Heart left ventricle (tissue), 16 donors: ENCODE measurements at regions not wholly inside any gene's neighbourhood (a gene's known extent, or its start where the extent isn't known, plus 50 kb on each side); places are given as distances from the start of the nearest gene placed in this dataset.

Experiments
- ATAC-seq, 4 donors: fragments of 200-7000 bp; cut with Tn5 transposase; one replicate each; pipeline ENCODE4 v1.9.1; 2020 to 2022; ENCODE audit warnings: moderate library complexity in 4 of 4, mild to moderate bottlenecking in 3 of 4, moderate number of reproducible peaks in 1 of 4
- DNase-seq, 5 donors: peaks; one replicate each; pipeline ENCODE4 v3.0.0-alpha.2; 2020
- H3K27ac ChIP-seq, 12 donors: fragments of 200-600 bp; sonication (generic) in 4 of 12; one replicate each; pipeline versions ENCODE4 v1.5.0 to v1.8.0; 2016 to 2022; ENCODE audit warnings: mild to moderate bottlenecking in 2 of 12
- H3K27me3 ChIP-seq, 9 donors: fragments of 200-600 bp; sonication (generic) in 2 of 9; one replicate each; pipeline versions ENCODE4 v1.5.1 to v1.8.0; 2016 to 2022; ENCODE audit warnings: mild to moderate bottlenecking in 3 of 9
- H3K36me3 ChIP-seq, 9 donors: fragments of 200-600 bp; sonication (generic) in 2 of 9; one replicate each; pipeline versions ENCODE4 v1.5.0 to v1.8.0; 2018 to 2022; ENCODE audit warnings: mild to moderate bottlenecking in 2 of 9
- H3K4me1 ChIP-seq, 12 donors: fragments of 200-600 bp; sonication (generic) in 4 of 12; one replicate each; pipeline versions ENCODE4 v1.5.0 to v1.8.0; 2016 to 2022; ENCODE audit warnings: mild to moderate bottlenecking in 3 of 12
- H3K4me3 ChIP-seq, 12 donors: fragments of 200-600 bp; sonication (generic) in 4 of 12; one replicate each; pipeline versions ENCODE4 v1.5.0 to v1.8.0; 2017 to 2022; ENCODE audit warnings: mild to moderate bottlenecking in 9 of 12, moderate library complexity in 4 of 12
- H3K9me3 ChIP-seq, 12 donors: fragments of 200-600 bp; sonication (generic) in 4 of 12; one replicate each; pipeline versions ENCODE4 v1.5.0 to v1.8.0; 2016 to 2022; ENCODE audit warnings: mild to moderate bottlenecking in 1 of 12
- POLR2A ChIP-seq, 2 donors: fragments of 450-650 bp; IDR thresholded peaks; one replicate each; pipeline ENCODE4 v1.6.1; 2017; ENCODE audit warnings: antibody characterized with exemption in 2 of 2, mild to moderate bottlenecking in 2 of 2, moderate library complexity in 2 of 2
- whole genome bisulfite sequencing, 4 donors: extraction: QIAGEN DNeasy Blood & Tissue Kit in 2 of 4; methylation state at CpG; one replicate each; pipeline versions ENCODE4 v1.1.5 to v1.1.7; 2013 to 2018; 5-methylcytosine and 5-hydroxymethylcytosine counted together
- intact Hi-C, 10 donors: fragments of 100-400 bp; cut with DNase I; formaldehyde crosslinking; loops; one replicate each; pipeline versions ENCODE4 v1.11.1 to v1.14.2; 2022
- donor health status: ischemic (EF 13 %, LVEDD 7.1; RV severe dilation, severe dysfunction).
- donor health status: healthy with polysubstance abuse.
- donor health status: DM: no; HTN: yes; CAD: no.
- donor health status: DM: no; HTN: no; CAD: no.
- donor health status: ischemic (EF 25% LVEDD 6.9; RV normal size, moderate dysfunction).
- donor health status: ischemic (EF 25% LVEDD 5.7; RV mildly dilated, moderate dysfunction).
- donor health status: healthy.
- donor health status: DM: yes; HTN: yes; CAD: no.
- donor health status: ischemic (EF 35%, LVEDD 5.7; RV mildly dilated, moderate dysfunction).
- donor health status: nonischemic (EF 11% LVEDD 7.7; RV severe dilation, severe dysfunction).
- donor health status: DM: yes; HTN: yes; CAD: no.
- donor health status: PGD.
- donor health status: ischemic (EF 29% LVEDD 5.4; RV normal size, mild dysfunction).
- donor health status: nonischemic (EF 23%, LVEDD 6.1; RV moderate dilation, normal function).

- ATAC-seq (no peak), DNase-seq (no peak)
- H3K4me3 ChIP-seq, result no peak overlapping the region
- no peaks in the 10 kb centered on the region for H3K36me3 ChIP-seq
- H3K27ac ChIP-seq, result no peak overlapping the region
- no peak for TF ChIP-seq POLR2A (IDR thresholded peaks at IDR 0.05)
- peaks cover 0 to 13% (median 0%) of the 10 kb centered on the region in 12 donors for H3K4me1 ChIP-seq
- intact Hi-C loops, result no loop called here
- H3K27me3 ChIP-seq, result no peaks in the 10 kb centered on the region
- 67 to 83% (median 78%) methylated on average over 4 of the region's 4 CpGs for WGBS, 4 donors
- no peaks in the 10 kb centered on the region for H3K9me3 ChIP-seq
Measured at GRCh38 chr3:195017151-195017550, 253.8 kb downstream of the XXYLT1 start.
